ENCODE measurements at regions not wholly inside any gene's neighbourhood (a gene's known extent, or its start where the extent isn't known, plus 50 kb on each side); places are given as distances from the start of the nearest gene placed in this dataset.

DNA sequence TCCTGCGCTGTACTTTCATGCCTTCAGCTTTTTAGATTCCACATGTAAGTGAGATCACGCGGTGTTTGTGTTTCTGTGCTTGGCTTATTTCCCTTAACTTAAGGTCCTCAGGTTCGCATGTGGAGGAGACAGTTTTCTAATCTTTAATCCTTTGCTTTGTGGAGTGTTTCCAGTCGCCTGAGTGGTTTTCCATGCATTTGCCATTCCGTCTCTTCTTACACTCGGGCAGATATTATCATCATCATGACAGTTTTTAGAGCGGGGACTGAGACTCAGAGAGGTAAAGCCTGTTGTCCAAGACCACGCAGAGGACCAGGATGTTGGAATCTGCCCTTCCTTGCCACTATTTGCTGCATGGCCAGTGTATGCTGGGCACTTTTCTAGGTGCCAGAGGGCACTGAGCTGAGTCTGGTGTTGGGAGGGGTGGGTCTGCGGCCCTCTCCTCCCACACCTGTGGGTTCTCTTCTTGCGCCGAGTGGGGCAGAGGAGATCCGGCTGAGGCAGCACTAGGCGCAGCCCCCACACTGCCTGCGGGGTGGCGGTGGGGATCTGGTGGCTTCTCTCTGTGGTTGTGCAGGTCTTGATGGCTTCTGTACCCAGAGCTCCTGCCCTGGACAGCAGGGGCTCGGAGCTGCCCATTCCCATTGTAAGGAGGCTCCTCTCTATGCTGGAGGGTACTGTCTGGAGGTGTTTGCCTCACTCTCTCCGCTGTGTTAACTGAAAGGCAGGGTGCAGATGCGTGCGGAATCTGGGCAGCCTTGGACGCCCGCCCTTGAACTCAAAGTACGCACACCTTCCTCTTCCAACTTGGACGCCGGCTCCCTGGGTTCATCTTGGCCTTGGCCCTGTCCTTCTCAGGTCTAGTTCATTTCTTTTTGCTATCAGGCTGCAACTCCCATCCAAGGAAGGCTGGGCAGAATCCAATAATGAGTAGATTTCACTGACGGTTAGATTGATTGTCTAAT, 156.0 kb upstream of the RGMA start:
- TF ChIP-seq POLR2A (IDR thresholded peaks at IDR 0.05) = no peak
- TF ChIP-seq, protein P1, sequence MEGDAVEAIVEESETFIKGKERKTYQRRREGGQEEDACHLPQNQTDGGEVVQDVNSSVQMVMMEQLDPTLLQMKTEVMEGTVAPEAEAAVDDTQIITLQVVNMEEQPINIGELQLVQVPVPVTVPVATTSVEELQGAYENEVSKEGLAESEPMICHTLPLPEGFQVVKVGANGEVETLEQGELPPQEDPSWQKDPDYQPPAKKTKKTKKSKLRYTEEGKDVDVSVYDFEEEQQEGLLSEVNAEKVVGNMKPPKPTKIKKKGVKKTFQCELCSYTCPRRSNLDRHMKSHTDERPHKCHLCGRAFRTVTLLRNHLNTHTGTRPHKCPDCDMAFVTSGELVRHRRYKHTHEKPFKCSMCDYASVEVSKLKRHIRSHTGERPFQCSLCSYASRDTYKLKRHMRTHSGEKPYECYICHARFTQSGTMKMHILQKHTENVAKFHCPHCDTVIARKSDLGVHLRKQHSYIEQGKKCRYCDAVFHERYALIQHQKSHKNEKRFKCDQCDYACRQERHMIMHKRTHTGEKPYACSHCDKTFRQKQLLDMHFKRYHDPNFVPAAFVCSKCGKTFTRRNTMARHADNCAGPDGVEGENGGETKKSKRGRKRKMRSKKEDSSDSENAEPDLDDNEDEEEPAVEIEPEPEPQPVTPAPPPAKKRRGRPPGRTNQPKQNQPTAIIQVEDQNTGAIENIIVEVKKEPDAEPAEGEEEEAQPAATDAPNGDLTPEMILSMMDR (IDR thresholded peaks at IDR 0.05) = no peak

Measured in testis (tissue), 2 donors.